ENCODE measurements at regions not wholly inside any gene's neighbourhood (a gene's known extent, or its start where the extent isn't known, plus 50 kb on each side); places are given as distances from the start of the nearest gene placed in this dataset.

GRCh38 chr15:62439543-62440016, 274.5 kb upstream of the C2CD4B start:
- Mint-ChIP-seq H3K9me3 (ENCODE audit: unreplicated experiment) (peaks cover 7% of the 10 kb centered on the region), H3K4me1 (ENCODE audit: insufficient read depth, unreplicated experiment) (peaks cover 7% of the 10 kb centered on the region), H3K27me3 (ENCODE audit: insufficient read depth, unreplicated experiment) (no peaks in the 10 kb centered on the region), H3K36me3 (ENCODE audit: insufficient read depth, unreplicated experiment) (no peaks in the 10 kb centered on the region), H3K27ac (ENCODE audit: low read depth, unreplicated experiment) (no peak overlapping the region), H3K4me3 (ENCODE audit: unreplicated experiment) (no peak overlapping the region)
- no peak for TF ChIP-seq CTCF (IDR thresholded peaks at IDR 0.05; ENCODE audit: unreplicated experiment)
- CTCF ChIA-PET = no interaction called here
- intact Hi-C loops (cut with micrococcal nuclease) = no loop called here
- DNase-seq (ENCODE audit: unreplicated experiment) = no peak
- POLR2A ChIA-PET = interaction anchor here (0.6 kb wide), 1 partner anchor 9 kb away, joined by 3 read pairs; no protein-coding TSS in a partner anchor
- BruUV-seq (replicated peaks) = no TSS peak

DNA sequence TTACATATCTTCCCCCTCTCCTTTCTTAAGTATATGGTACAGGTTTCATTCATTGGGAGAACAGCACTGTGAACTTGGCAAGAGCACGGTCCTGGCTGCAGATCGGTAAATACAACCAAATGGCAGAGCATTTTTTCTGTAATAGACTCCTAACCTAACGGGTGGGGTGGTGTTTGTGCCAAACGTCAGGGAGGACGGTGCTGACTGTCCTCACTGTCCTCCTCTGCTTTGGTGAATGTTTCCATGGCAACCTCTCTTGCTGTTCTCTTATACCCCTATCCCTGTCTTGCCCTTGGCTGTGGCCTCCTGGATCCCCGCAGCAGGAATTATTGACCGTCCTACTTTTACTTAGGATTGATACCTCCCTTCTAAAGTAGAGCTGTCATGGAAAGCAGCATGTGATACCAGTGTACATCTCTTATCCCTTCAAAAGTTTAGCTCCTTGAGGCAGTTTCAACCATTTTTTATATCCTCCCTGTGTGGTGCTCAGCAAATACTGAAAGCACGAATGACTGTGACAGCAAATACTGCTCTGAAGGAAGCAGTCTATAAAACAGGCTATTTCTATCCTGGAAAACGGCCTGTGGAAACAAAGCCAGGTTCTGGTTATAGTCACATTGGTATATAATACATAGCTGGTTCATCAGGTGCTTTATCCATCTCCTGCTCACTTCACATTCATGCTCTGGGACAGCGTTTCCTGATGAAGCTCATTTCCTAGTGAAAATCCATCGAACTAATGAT, 275.4 kb upstream of the C2CD4B start:
- intact Hi-C loops (cut with micrococcal nuclease) = no loop called here
- H3K4me3 Mint-ChIP-seq (ENCODE audit: unreplicated experiment) = no peak overlapping the region
- peaks cover 7% of the 10 kb centered on the region for H3K9me3 Mint-ChIP-seq (ENCODE audit: unreplicated experiment)
- no peaks in the 10 kb centered on the region for H3K36me3 Mint-ChIP-seq (ENCODE audit: insufficient read depth, unreplicated experiment)
- no peak for DNase-seq (ENCODE audit: unreplicated experiment)
- H3K4me1 Mint-ChIP-seq (ENCODE audit: insufficient read depth, unreplicated experiment) = peaks cover 15% of the 10 kb centered on the region
- no peak for TF ChIP-seq CTCF (IDR thresholded peaks at IDR 0.05; ENCODE audit: unreplicated experiment)
- no TSS peak for BruUV-seq (replicated peaks)
- no peaks in the 10 kb centered on the region for H3K27me3 Mint-ChIP-seq (ENCODE audit: insufficient read depth, unreplicated experiment)
- CTCF ChIA-PET = no interaction called here
- POLR2A ChIA-PET = interaction anchor here (0.5 to 0.8 kb wide), 3 partner anchors 10 to 163 kb away, joined by 3 read pairs; no protein-coding TSS in a partner anchor
- no peak overlapping the region for H3K27ac Mint-ChIP-seq (ENCODE audit: low read depth, unreplicated experiment)

DNA sequence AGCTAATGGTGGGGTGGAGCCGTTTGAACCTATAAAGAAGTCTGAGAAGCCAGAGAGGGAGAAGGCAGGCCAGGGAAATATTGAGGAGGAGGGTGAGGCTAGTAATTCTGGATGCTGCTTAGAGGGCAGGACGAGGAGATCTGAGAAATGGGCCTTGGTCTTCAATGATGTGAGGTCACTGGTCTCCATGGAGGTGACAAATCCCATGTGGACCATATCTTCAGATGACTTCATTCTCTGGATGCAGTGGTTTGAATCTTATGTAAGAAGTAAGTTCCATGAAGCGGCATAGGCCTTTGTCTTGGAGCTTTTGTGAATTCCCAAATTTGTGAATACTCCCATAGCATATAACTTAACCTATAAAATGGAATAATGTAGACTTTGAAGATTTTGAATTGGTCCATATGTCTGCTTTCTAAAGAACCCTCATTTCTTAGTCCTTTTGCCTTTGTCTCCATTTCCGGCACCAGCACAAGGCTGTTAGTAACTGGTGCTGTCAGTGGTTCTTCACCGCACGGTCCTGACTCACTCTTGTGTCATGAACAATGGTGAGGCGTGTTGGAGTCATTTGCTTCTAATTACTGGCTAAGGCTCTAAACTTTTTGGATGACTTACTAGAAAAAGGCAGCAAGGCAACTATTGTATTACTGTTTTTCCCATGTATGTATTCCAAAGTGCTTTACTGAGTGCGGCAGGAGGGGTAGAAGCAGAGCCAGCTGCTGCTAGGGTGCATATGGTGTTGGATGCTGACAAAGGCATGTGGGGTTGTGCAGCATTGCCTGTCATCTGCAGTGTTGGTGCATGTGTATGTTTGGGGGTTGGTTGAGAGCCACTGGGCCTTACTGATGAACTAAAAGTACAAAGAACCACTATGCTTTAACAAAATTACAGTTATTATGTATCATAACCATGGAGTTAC, 279.3 kb upstream of the C2CD4B start:
- peak; percentile 84 for DNase-seq (ENCODE audit: unreplicated experiment)
- Mint-ChIP-seq H3K4me3 (ENCODE audit: unreplicated experiment) (no peak overlapping the region), H3K27ac (ENCODE audit: low read depth, unreplicated experiment) (peak overlapping the region; percentile 49), H3K36me3 (ENCODE audit: insufficient read depth, unreplicated experiment) (no peaks in the 10 kb centered on the region), H3K4me1 (ENCODE audit: insufficient read depth, unreplicated experiment) (peaks cover 15% of the 10 kb centered on the region), H3K9me3 (ENCODE audit: unreplicated experiment) (no peaks in the 10 kb centered on the region), H3K27me3 (ENCODE audit: insufficient read depth, unreplicated experiment) (no peaks in the 10 kb centered on the region)
- intact Hi-C loops (cut with micrococcal nuclease) = no loop called here
- ChIA-PET CTCF (no interaction called here), POLR2A (interaction anchor here (0.5 to 2.3 kb wide), 3 partner anchors 12 to 131 kb away, joined by 3 to 10 read pairs (median 4); partner anchors contain the start of gene TLN2)
- TF ChIP-seq CTCF (IDR thresholded peaks at IDR 0.05; ENCODE audit: unreplicated experiment) = no peak
- no TSS peak for BruUV-seq (replicated peaks)

DNA sequence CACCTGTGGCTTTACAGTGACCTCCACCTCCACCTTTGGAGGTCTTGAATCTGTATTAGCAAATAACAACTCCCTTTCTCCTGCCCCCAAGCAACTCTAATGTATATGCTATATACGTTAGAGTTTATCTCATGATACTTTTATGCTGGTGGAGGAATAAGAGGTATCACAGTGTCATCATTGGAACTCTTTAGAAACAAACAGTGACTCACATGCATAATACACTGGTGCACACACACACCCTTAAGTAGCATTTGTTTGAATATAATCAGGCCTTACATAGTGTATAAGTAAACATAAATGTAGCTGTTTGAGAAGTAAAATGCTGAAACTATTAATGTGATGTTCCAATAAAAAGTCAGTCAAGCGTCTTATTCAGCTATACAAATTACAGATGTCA, 280.2 kb upstream of the C2CD4B start:
- Mint-ChIP-seq H3K27ac (ENCODE audit: low read depth, unreplicated experiment) (no peak overlapping the region), H3K4me3 (ENCODE audit: unreplicated experiment) (no peak overlapping the region), H3K36me3 (ENCODE audit: insufficient read depth, unreplicated experiment) (no peaks in the 10 kb centered on the region), H3K27me3 (ENCODE audit: insufficient read depth, unreplicated experiment) (no peaks in the 10 kb centered on the region), H3K9me3 (ENCODE audit: unreplicated experiment) (no peaks in the 10 kb centered on the region), H3K4me1 (ENCODE audit: insufficient read depth, unreplicated experiment) (peaks cover 15% of the 10 kb centered on the region)
- ChIA-PET POLR2A (interaction anchor here (0.5 to 2.3 kb wide), 4 partner anchors 38 to 131 kb away, joined by 3 to 10 read pairs (median 4); partner anchors contain the start of gene TLN2), CTCF (interaction anchor here (0.7 kb wide), 1 partner anchor 76 kb away, joined by 4 read pairs; no protein-coding TSS in a partner anchor)
- BruUV-seq (replicated peaks) = no TSS peak
- no peak for DNase-seq (ENCODE audit: unreplicated experiment)
- intact Hi-C loops (cut with micrococcal nuclease) = no loop called here
- TF ChIP-seq CTCF (IDR thresholded peaks at IDR 0.05; ENCODE audit: unreplicated experiment) = no peak
